ENCODE measurements at regions not wholly inside any gene's neighbourhood (a gene's known extent, or its start where the extent isn't known, plus 50 kb on each side); places are given as distances from the start of the nearest gene placed in this dataset.

DNA sequence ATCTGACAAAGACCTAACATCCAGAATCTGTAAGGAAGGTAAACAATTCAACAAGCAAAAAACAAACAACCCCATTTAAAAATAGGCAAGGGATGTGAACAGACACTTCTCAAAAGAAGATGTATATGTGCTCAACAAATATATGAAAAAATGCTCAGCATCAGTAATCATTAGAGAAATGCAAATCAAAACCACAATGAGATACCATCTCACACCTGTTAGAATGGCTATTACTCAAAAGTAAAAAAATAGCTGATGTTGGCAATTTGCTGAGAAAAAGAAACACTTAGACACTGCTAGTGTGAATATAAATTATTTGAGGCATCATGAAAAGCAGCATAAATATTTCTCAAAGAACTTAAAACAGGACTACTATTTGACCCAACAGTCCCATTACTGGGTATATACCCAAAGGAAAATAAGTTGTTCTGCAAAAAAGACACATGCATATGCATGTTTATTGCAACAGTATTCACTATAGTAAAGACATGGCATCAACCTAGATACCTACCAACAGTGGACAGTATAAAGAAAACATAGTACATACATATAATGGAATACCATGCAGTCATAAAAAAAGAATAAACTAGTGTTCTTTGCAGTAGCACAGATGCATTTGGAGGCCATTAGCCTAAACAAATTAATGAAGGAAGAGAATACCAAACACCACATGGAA is 980.1 kb downstream of the KCNMA1 start:
- H3K27ac Mint-ChIP-seq: no peak overlapping the region
- Histone ChIP-seq H3K36me3 (ENCODE audit: control insufficient read depth, insufficient read depth, low read length) (no peaks in the 10 kb centered on the region), H3K27ac (ENCODE audit: low read length) (no peak overlapping the region), H3K27me3 (ENCODE audit: control insufficient read depth, insufficient read depth, low read length) (no peaks in the 10 kb centered on the region), H3K4me3 (ENCODE audit: low read length) (no peak overlapping the region), H3K4me1 (ENCODE audit: control insufficient read depth, insufficient read depth, low read length) (no peaks in the 10 kb centered on the region), H3K9me3 (ENCODE audit: control insufficient read depth, insufficient read depth, low read length) (no peaks in the 10 kb centered on the region)
- no peaks in the 10 kb centered on the region for H3K9me3 Mint-ChIP-seq
- H3K4me3 Mint-ChIP-seq: no peak overlapping the region
- H3K4me1 Mint-ChIP-seq: no peaks in the 10 kb centered on the region
- H3K36me3 Mint-ChIP-seq: no peaks in the 10 kb centered on the region
- peaks cover 8 to 14% of the 10 kb centered on the region in 2 donors for H3K27me3 Mint-ChIP-seq (ENCODE audit: low read depth in 2 of 2)
- intact Hi-C loops (cut with micrococcal nuclease): no loop called here
- DNase-seq: no peak
- ATAC-seq: no peak
- TF ChIP-seq CTCF (IDR thresholded peaks at IDR 0.05): no peak

GRCh38 chr10:76651154-76651553 is 986.5 kb downstream of the KCNMA1 start:
- H3K27me3 Mint-ChIP-seq (ENCODE audit: low read depth in 2 of 2): peaks cover 8 to 14% of the 10 kb centered on the region in 2 donors
- no peak for ATAC-seq
- H3K4me3 Mint-ChIP-seq: no peak overlapping the region
- DNase-seq: no peak
- Histone ChIP-seq H3K4me3 (ENCODE audit: low read length) (no peak overlapping the region), H3K36me3 (ENCODE audit: control insufficient read depth, insufficient read depth, low read length) (no peaks in the 10 kb centered on the region), H3K9me3 (ENCODE audit: control insufficient read depth, insufficient read depth, low read length) (no peaks in the 10 kb centered on the region), H3K4me1 (ENCODE audit: control insufficient read depth, insufficient read depth, low read length) (no peaks in the 10 kb centered on the region), H3K27me3 (ENCODE audit: control insufficient read depth, insufficient read depth, low read length) (no peaks in the 10 kb centered on the region), H3K27ac (ENCODE audit: low read length) (no peak overlapping the region)
- TF ChIP-seq CTCF (IDR thresholded peaks at IDR 0.05): no peak
- no peaks in the 10 kb centered on the region for H3K9me3 Mint-ChIP-seq
- no peak overlapping the region for H3K27ac Mint-ChIP-seq
- H3K4me1 Mint-ChIP-seq: no peaks in the 10 kb centered on the region
- intact Hi-C loops (cut with micrococcal nuclease): no loop called here
- 91% methylated on average over 4 of the region's 4 CpGs for WGBS (ENCODE audit: insufficient coverage)
- H3K36me3 Mint-ChIP-seq: no peaks in the 10 kb centered on the region

- no peaks in the 10 kb centered on the region for H3K36me3 Mint-ChIP-seq
- DNase-seq: no peak
- Histone ChIP-seq H3K27me3 (ENCODE audit: control insufficient read depth, insufficient read depth, low read length) (no peaks in the 10 kb centered on the region), H3K36me3 (ENCODE audit: control insufficient read depth, insufficient read depth, low read length) (no peaks in the 10 kb centered on the region), H3K9me3 (ENCODE audit: control insufficient read depth, insufficient read depth, low read length) (no peaks in the 10 kb centered on the region), H3K4me3 (ENCODE audit: low read length) (no peak overlapping the region), H3K4me1 (ENCODE audit: control insufficient read depth, insufficient read depth, low read length) (no peaks in the 10 kb centered on the region), H3K27ac (ENCODE audit: low read length) (no peak overlapping the region)
- no peak overlapping the region for H3K4me3 Mint-ChIP-seq
- peaks cover 3 to 11% of the 10 kb centered on the region in 2 donors for H3K27me3 Mint-ChIP-seq (ENCODE audit: low read depth in 2 of 2)
- no peaks in the 10 kb centered on the region for H3K4me1 Mint-ChIP-seq
- H3K27ac Mint-ChIP-seq: no peak overlapping the region
- ATAC-seq: no peak
- TF ChIP-seq CTCF (IDR thresholded peaks at IDR 0.05): no peak
- intact Hi-C loops (cut with micrococcal nuclease): no loop called here
- 100% methylated on average over 1 of the region's 3 CpGs for WGBS (ENCODE audit: insufficient coverage)
- H3K9me3 Mint-ChIP-seq: no peaks in the 10 kb centered on the region
These were observed 987.9 kb downstream of the KCNMA1 start for GRCh38 chr10:76649723-76650127.

DNA sequence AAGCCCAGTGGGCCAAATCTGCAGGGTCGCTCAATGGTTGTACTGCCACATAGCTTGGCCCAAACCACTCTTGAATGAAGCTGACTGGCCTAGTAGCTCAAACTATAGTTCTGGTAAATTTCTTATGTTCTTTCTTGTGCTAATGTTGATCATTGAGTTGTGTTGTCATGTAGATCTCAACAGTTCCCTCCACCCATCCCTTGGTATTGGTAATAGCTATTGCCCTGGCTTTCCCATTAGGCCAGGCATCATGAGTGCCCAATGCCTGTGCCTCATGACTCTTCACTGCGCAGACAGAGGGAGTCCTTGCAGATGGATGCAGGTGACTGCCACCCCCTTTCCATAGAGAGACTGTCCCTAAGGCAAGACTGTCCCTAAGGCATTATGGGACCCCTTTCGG is 988.4 kb downstream of the KCNMA1 start:
- no peak for DNase-seq
- H3K27me3 ChIP-seq (ENCODE audit: control insufficient read depth, insufficient read depth, low read length): no peaks in the 10 kb centered on the region
- Mint-ChIP-seq H3K4me1 (no peaks in the 10 kb centered on the region), H3K27ac (no peak overlapping the region), H3K27me3 (ENCODE audit: low read depth in 2 of 2) (peaks cover 0 to 7% of the 10 kb centered on the region in 2 donors), H3K4me3 (no peak overlapping the region), H3K36me3 (no peaks in the 10 kb centered on the region), H3K9me3 (no peaks in the 10 kb centered on the region)
- no peak overlapping the region for H3K27ac ChIP-seq (ENCODE audit: low read length)
- intact Hi-C loops (cut with micrococcal nuclease): no loop called here
- ATAC-seq: no peak
- no peak overlapping the region for H3K4me3 ChIP-seq (ENCODE audit: low read length)
- WGBS (ENCODE audit: insufficient coverage): 94% methylated on average over 3 of the region's 3 CpGs
- no peaks in the 10 kb centered on the region for H3K36me3 ChIP-seq (ENCODE audit: control insufficient read depth, insufficient read depth, low read length)
- no peak for TF ChIP-seq CTCF (IDR thresholded peaks at IDR 0.05)
- no peaks in the 10 kb centered on the region for H3K4me1 ChIP-seq (ENCODE audit: control insufficient read depth, insufficient read depth, low read length)
- H3K9me3 ChIP-seq (ENCODE audit: control insufficient read depth, insufficient read depth, low read length): no peaks in the 10 kb centered on the region
